K562 (cell line): ENCODE measurements at regions not wholly inside any gene's neighbourhood (a gene's known extent, or its start where the extent isn't known, plus 50 kb on each side); places are given as distances from the start of the nearest gene placed in this dataset.

Experiments
- EZH2 ChIP-seq: IDR thresholded peaks from 2 replicates; pipeline ENCODE4 v1.6.1; 2012; ENCODE audit warnings: low read depth, mild to moderate bottlenecking, inconsistent platforms, low read length, borderline replicate concordance
- MBD2 ChIP-seq: sonication (generic); IDR thresholded peaks from 2 replicates; pipeline ENCODE4 v1.6.1; 2016; ENCODE audit warnings: low read depth, borderline replicate concordance
- MEF2A ChIP-seq: IDR thresholded peaks from 2 replicates; pipeline ENCODE4 v1.6.1; 2011; ENCODE audit warnings: low read depth, mild to moderate bottlenecking, low read length, moderate library complexity; ENCODE audit not compliant: control insufficient read depth
- NFIC ChIP-seq: fragments of 450-650 bp; IDR thresholded peaks from 2 replicates; pipeline ENCODE4 v1.6.1; 2017; ENCODE audit warnings: mild to moderate bottlenecking, inconsistent platforms
- SNAPC5 ChIP-seq: fragments of 250-450 bp; sonication (Bioruptor Pico); IDR thresholded peaks from 2 replicates; pipeline ENCODE4 v1.8.0; 2021; ENCODE audit warnings: moderate library complexity, mild to moderate bottlenecking, inconsistent platforms
- ZFPM2 ChIP-seq: fragments of 250-450 bp; sonication (Bioruptor Pico); IDR thresholded peaks from 2 replicates; pipeline ENCODE4 v1.5.1; 2022; ENCODE audit warnings: mild to moderate bottlenecking
- TF ChIP-seq, protein P1 (sequence below): sonication (generic); formaldehyde crosslinking; IDR thresholded peaks from 2 replicates; pipeline ENCODE4 v1.4.0; 2020; ENCODE audit warnings: mild to moderate bottlenecking, missing genetic modification reagents

DNA sequence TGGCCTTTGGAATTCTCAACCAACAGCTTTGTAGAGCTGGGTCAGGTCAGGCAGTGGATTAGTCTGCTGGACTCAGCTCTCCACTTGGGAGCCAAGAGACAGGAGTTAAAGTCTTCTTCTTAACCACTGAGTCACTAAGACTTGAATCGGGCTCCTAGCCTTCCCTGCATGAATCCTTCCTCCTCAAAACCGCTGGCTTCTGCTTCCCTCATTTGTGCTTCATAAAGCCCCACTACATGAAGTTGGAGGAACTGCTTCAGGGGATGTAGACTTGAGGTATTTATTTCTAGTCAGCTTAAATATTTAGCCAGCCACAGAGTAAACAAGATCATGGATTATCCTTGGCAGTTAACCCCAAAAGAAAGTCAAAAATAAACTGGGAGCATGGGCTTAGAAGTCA is 536.3 kb upstream of the TNP1 start:
- TF ChIP-seq MEF2A (no peak), ZFPM2 (CRISPR knock-in tag) (no peak), EZH2 (no peak), NFIC (no peak), MBD2 (no peak), SNAPC5 (no peak)
- TF ChIP-seq, protein P1, sequence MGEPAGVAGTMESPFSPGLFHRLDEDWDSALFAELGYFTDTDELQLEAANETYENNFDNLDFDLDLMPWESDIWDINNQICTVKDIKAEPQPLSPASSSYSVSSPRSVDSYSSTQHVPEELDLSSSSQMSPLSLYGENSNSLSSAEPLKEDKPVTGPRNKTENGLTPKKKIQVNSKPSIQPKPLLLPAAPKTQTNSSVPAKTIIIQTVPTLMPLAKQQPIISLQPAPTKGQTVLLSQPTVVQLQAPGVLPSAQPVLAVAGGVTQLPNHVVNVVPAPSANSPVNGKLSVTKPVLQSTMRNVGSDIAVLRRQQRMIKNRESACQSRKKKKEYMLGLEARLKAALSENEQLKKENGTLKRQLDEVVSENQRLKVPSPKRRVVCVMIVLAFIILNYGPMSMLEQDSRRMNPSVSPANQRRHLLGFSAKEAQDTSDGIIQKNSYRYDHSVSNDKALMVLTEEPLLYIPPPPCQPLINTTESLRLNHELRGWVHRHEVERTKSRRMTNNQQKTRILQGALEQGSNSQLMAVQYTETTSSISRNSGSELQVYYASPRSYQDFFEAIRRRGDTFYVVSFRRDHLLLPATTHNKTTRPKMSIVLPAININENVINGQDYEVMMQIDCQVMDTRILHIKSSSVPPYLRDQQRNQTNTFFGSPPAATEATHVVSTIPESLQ (CRISPR knock-in tag) = no peak
